HepG2 (cell line): ENCODE measurements at regions not wholly inside any gene's neighbourhood (a gene's known extent, or its start where the extent isn't known, plus 50 kb on each side); places are given as distances from the start of the nearest gene placed in this dataset.

ENCODE experiments used
- EP300 ChIP-seq, 3 experiments: sonication (generic) in 1 of 3; formaldehyde crosslinking in 1 of 3; IDR thresholded peaks; 2 replicates each; pipeline versions ENCODE4 v1.5.1 to v1.6.1; 2011 to 2020; ENCODE audit warnings: low read depth in 2 of 3, low read length in 2 of 3, borderline replicate concordance in 1 of 3, improper control_type of control experiment in 1 of 3, mild to moderate bottlenecking in 1 of 3, missing genetic modification reagents in 1 of 3, moderate library complexity in 1 of 3
- POLR2A ChIP-seq, 2 experiments: IDR thresholded peaks; 2 replicates each; pipeline ENCODE4 v1.6.1; 2011; ENCODE audit warnings: low read depth in 2 of 2, low read length in 2 of 2, mild to moderate bottlenecking in 1 of 2, moderate library complexity in 1 of 2; ENCODE audit not compliant: insufficient read depth in 1 of 2
- SETDB1 ChIP-seq: sonication (generic); formaldehyde crosslinking; IDR thresholded peaks from 2 replicates; pipeline ENCODE4 v1.5.1; 2020; ENCODE audit warnings: missing genetic modification reagents, mild to moderate bottlenecking, borderline replicate concordance
- TCF12 ChIP-seq, 2 experiments: fragments of 450-650 bp in 1 of 2; sonication (generic) in 1 of 2; formaldehyde crosslinking in 1 of 2; IDR thresholded peaks; 2 replicates each; pipeline versions ENCODE4 v1.6.1 to v1.8.0; 2017 to 2022; ENCODE audit warnings: antibody characterized with exemption in 1 of 2, mild to moderate bottlenecking in 1 of 2, missing genetic modification reagents in 1 of 2, moderate library complexity in 1 of 2
- ZHX2 ChIP-seq, 2 experiments: sonication (generic) in 1 of 2; formaldehyde crosslinking in 1 of 2; IDR thresholded peaks; 2 replicates each; pipeline versions ENCODE4 v1.6.1 to v1.9.0; 2014 to 2022; ENCODE audit warnings: antibody characterized with exemption in 1 of 2, borderline replicate concordance in 1 of 2, inconsistent platforms in 1 of 2, low read depth in 1 of 2, missing genetic modification reagents in 1 of 2
- ZNF34 ChIP-seq: sonication (generic); formaldehyde crosslinking; IDR thresholded peaks from 2 replicates; pipeline ENCODE4 v1.4.0; 2020; ENCODE audit warnings: mild to moderate bottlenecking, missing genetic modification reagents, borderline replicate concordance

- TF ChIP-seq ZHX2 (IDR thresholded peaks at IDR 0.05; ENCODE audit: low read depth) (no peak), ZHX2 (CRISPR knock-in tag; IDR thresholded peaks at IDR 0.05; ENCODE audit: borderline replicate concordance) (no peak), EP300 (IDR thresholded peaks at IDR 0.05; ENCODE audit: low read depth in 2 of 2, low read length in 2 of 2) (no peak), EP300 (CRISPR knock-in tag; IDR thresholded peaks at IDR 0.05; ENCODE audit: borderline replicate concordance) (no peak), SETDB1 (CRISPR knock-in tag) (no peak), POLR2A (IDR thresholded peaks at IDR 0.05; ENCODE audit: insufficient read depth in 1 of 2, low read depth in 2 of 2, low read length in 2 of 2) (no peak), ZNF34 (CRISPR knock-in tag) (no peak), TCF12 (IDR thresholded peaks at IDR 0.05) (no peak), TCF12 (CRISPR knock-in tag; IDR thresholded peaks at IDR 0.05) (no peak)
These were observed 138.7 kb downstream of the LRIG3 start for GRCh38 chr12:58781609-58782008.
